ENCODE measurements at regions not wholly inside any gene's neighbourhood (a gene's known extent, or its start where the extent isn't known, plus 50 kb on each side); places are given as distances from the start of the nearest gene placed in this dataset.

DNA sequence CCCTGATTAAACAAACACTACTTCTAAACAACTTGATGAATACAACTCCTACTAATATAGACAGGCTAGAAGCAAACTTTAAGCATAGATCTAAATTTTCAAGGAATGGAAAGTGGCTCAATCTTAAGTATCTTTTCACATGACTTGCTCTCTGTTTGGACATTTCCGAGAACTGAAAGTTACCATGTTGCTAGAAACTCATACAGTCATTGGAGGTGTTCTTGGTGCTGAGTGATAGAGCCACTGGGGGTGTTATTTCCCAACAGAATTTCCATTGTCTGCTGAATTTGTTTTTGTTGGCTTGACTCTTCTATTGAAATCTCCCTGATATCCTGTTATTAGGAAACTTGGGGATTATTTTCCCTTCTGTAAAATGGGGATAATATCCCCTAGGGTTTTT, 264.5 kb upstream of the RASGRP1 start:
- H3K4me3 ChIP-seq (ENCODE audit: insufficient read length, low read depth): no peak overlapping the region
- H3K36me3 ChIP-seq (ENCODE audit: insufficient read depth, insufficient read length, low read length): no peaks in the 10 kb centered on the region
- H3K27me3 ChIP-seq (ENCODE audit: insufficient read depth, insufficient read length): no peaks in the 10 kb centered on the region
- no peak overlapping the region for H3K9ac ChIP-seq (ENCODE audit: insufficient read length, low read depth)
- no peak for DNase-seq (ENCODE audit: low read depth, low spot score)
- no peak for TF ChIP-seq YY1 (IDR thresholded peaks at IDR 0.05; ENCODE audit: insufficient read depth, insufficient read length)
- no peak for TF ChIP-seq ZNF274 (IDR thresholded peaks at IDR 0.05; ENCODE audit: low read depth, low read length)
- no peak for TF ChIP-seq SUZ12 (IDR thresholded peaks at IDR 0.05; ENCODE audit: extremely low read depth, insufficient read depth, insufficient read length)
- H3K4me1 ChIP-seq (ENCODE audit: insufficient read depth, insufficient read length): no peaks in the 10 kb centered on the region
- H3K9me3 ChIP-seq (ENCODE audit: insufficient read depth, low read length): no peaks in the 10 kb centered on the region

DNA sequence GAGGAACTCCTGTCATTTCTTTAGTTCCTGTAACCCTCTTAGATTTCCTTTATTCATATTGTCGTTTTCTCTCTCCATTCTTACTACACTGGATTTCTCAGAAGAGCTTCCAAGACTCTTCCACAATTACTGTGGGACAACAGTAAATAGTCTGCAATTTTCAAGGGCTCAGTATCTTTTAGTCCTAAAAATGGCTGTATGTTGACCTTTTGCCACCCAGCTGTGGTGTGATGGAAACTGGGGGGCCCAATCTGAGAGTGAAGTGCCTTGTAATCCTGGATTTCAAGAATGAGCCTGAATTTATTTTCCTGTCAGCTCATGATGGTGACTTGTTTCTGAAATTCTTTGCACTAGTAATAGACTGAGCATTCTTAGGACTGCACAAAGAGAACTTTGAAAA, 277.6 kb upstream of the RASGRP1 start:
- Histone ChIP-seq H3K36me3 (ENCODE audit: insufficient read depth, insufficient read length, low read length) (no peaks in the 10 kb centered on the region), H3K9me3 (ENCODE audit: insufficient read depth, low read length) (no peaks in the 10 kb centered on the region), H3K4me3 (ENCODE audit: insufficient read length, low read depth) (no peak overlapping the region), H3K27me3 (ENCODE audit: insufficient read depth, insufficient read length) (no peaks in the 10 kb centered on the region), H3K9ac (ENCODE audit: insufficient read length, low read depth) (no peak overlapping the region), H3K4me1 (ENCODE audit: insufficient read depth, insufficient read length) (peaks cover 2% of the 10 kb centered on the region)
- TF ChIP-seq SUZ12 (IDR thresholded peaks at IDR 0.05; ENCODE audit: extremely low read depth, insufficient read depth, insufficient read length): no peak
- TF ChIP-seq ZNF274 (IDR thresholded peaks at IDR 0.05; ENCODE audit: low read depth, low read length): no peak
- TF ChIP-seq YY1 (IDR thresholded peaks at IDR 0.05; ENCODE audit: insufficient read depth, insufficient read length): no peak
- DNase-seq (ENCODE audit: low read depth, low spot score): no peak

GRCh38 chr15:38843051-38843501, 278.5 kb upstream of the RASGRP1 start:
- TF ChIP-seq SUZ12 (IDR thresholded peaks at IDR 0.05; ENCODE audit: extremely low read depth, insufficient read depth, insufficient read length): no peak
- TF ChIP-seq YY1 (IDR thresholded peaks at IDR 0.05; ENCODE audit: insufficient read depth, insufficient read length): no peak
- no peak for TF ChIP-seq ZNF274 (IDR thresholded peaks at IDR 0.05; ENCODE audit: low read depth, low read length)
- Histone ChIP-seq H3K9ac (ENCODE audit: insufficient read length, low read depth) (no peak overlapping the region), H3K4me3 (ENCODE audit: insufficient read length, low read depth) (no peak overlapping the region), H3K4me1 (ENCODE audit: insufficient read depth, insufficient read length) (peaks cover 2% of the 10 kb centered on the region), H3K36me3 (ENCODE audit: insufficient read depth, insufficient read length, low read length) (no peaks in the 10 kb centered on the region), H3K9me3 (ENCODE audit: insufficient read depth, low read length) (no peaks in the 10 kb centered on the region), H3K27me3 (ENCODE audit: insufficient read depth, insufficient read length) (no peaks in the 10 kb centered on the region)
- no peak for DNase-seq (ENCODE audit: low read depth, low spot score)

DNA sequence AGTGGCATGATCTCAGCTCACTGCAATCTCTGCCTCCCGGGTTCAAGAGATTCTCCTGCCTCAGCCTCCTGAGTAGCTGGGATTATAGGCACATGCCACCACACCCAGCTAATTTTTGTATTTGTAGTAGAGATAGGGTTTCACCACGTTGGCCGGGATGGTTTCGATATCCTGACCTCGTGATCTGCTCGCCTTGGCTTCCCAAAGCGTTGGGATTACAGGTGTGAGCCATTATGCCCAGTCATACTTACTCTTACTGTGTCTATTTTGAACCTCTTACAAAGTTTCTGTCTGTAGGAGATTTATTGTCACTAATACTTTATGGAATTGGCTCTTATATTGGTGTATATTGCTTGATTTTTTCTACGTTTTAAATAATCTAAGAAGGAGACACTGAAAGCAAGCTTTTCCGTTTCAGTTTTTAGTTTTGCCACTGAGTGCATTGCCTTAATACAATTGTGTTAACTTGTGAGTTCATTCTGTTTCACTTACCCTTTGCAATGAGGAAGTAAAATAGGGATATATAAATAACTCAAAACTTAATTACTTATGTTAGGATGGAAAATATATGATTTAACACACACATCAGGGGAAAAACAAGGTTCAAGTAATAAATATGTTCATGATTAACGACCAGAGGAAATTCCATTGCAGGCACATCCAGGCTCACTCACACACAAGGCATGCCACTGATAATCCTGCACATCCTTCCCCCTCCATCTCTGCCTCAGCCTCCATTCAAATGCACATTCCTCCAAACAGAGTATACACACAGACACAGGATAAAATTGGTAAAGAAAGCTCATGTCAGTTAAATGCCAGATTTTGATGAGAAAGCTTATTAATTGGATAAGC, 279.3 kb upstream of the RASGRP1 start:
- Histone ChIP-seq H3K4me1 (ENCODE audit: insufficient read depth, insufficient read length) (peaks cover 2% of the 10 kb centered on the region), H3K4me3 (ENCODE audit: insufficient read length, low read depth) (no peak overlapping the region), H3K36me3 (ENCODE audit: insufficient read depth, insufficient read length, low read length) (no peaks in the 10 kb centered on the region), H3K9ac (ENCODE audit: insufficient read length, low read depth) (no peak overlapping the region), H3K9me3 (ENCODE audit: insufficient read depth, low read length) (no peaks in the 10 kb centered on the region), H3K27me3 (ENCODE audit: insufficient read depth, insufficient read length) (no peaks in the 10 kb centered on the region)
- no peak for TF ChIP-seq YY1 (IDR thresholded peaks at IDR 0.05; ENCODE audit: insufficient read depth, insufficient read length)
- TF ChIP-seq SUZ12 (IDR thresholded peaks at IDR 0.05; ENCODE audit: extremely low read depth, insufficient read depth, insufficient read length): no peak
- TF ChIP-seq ZNF274 (IDR thresholded peaks at IDR 0.05; ENCODE audit: low read depth, low read length): no peak
- DNase-seq (ENCODE audit: low read depth, low spot score): no peak

DNA sequence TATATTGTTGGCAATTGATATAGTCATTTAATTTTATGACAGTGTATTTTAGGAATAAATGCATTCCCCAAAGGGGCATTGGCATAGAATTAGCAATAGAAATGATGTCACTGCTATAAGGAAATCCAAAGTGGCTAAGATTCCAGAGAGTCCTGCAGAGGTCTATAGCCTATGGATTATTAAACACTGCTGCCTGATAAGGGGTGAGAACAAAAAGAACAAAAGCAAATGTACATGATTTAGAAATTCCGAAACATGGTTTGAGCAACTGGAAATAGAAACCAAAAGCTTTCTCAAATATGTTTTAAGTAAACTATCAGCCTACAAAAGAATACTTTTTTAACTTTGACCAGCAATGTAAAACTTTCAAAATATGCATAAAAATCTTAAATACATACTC, 280.1 kb upstream of the RASGRP1 start:
- Histone ChIP-seq H3K9ac (ENCODE audit: insufficient read length, low read depth) (no peak overlapping the region), H3K4me1 (ENCODE audit: insufficient read depth, insufficient read length) (peaks cover 2% of the 10 kb centered on the region), H3K36me3 (ENCODE audit: insufficient read depth, insufficient read length, low read length) (no peaks in the 10 kb centered on the region), H3K4me3 (ENCODE audit: insufficient read length, low read depth) (no peak overlapping the region), H3K27me3 (ENCODE audit: insufficient read depth, insufficient read length) (no peaks in the 10 kb centered on the region), H3K9me3 (ENCODE audit: insufficient read depth, low read length) (no peaks in the 10 kb centered on the region)
- DNase-seq (ENCODE audit: low read depth, low spot score): no peak
- TF ChIP-seq ZNF274 (IDR thresholded peaks at IDR 0.05; ENCODE audit: low read depth, low read length) (no peak), YY1 (IDR thresholded peaks at IDR 0.05; ENCODE audit: insufficient read depth, insufficient read length) (no peak), SUZ12 (IDR thresholded peaks at IDR 0.05; ENCODE audit: extremely low read depth, insufficient read depth, insufficient read length) (no peak)

DNA sequence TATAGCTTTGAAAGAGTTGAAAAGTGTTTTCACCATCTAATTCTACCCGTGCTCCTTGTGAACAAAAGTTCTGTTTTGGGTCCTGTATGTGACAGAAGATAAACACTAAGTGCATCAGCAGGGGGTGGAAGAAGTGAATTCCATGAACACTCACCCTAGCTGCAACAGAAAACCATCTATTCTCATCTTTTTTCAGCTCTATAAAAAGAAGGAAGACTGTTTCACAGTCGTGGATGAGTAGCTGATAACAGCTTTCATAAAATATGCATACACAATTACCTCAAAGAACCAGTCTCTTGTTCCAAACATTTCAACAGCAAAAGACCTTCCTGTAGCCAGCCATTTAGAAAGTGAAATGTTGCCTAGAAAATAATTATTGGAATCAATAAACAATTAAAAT, 281.7 kb upstream of the RASGRP1 start:
- Histone ChIP-seq H3K36me3 (ENCODE audit: insufficient read depth, insufficient read length, low read length) (no peaks in the 10 kb centered on the region), H3K9ac (ENCODE audit: insufficient read length, low read depth) (no peak overlapping the region), H3K9me3 (ENCODE audit: insufficient read depth, low read length) (no peaks in the 10 kb centered on the region), H3K4me1 (ENCODE audit: insufficient read depth, insufficient read length) (no peaks in the 10 kb centered on the region), H3K27me3 (ENCODE audit: insufficient read depth, insufficient read length) (no peaks in the 10 kb centered on the region), H3K4me3 (ENCODE audit: insufficient read length, low read depth) (no peak overlapping the region)
- TF ChIP-seq ZNF274 (IDR thresholded peaks at IDR 0.05; ENCODE audit: low read depth, low read length) (no peak), YY1 (IDR thresholded peaks at IDR 0.05; ENCODE audit: insufficient read depth, insufficient read length) (no peak), SUZ12 (IDR thresholded peaks at IDR 0.05; ENCODE audit: extremely low read depth, insufficient read depth, insufficient read length) (no peak)
- DNase-seq (ENCODE audit: low read depth, low spot score): no peak

- Histone ChIP-seq H3K36me3 (ENCODE audit: insufficient read depth, insufficient read length, low read length) (no peaks in the 10 kb centered on the region), H3K4me1 (ENCODE audit: insufficient read depth, insufficient read length) (no peaks in the 10 kb centered on the region), H3K9ac (ENCODE audit: insufficient read length, low read depth) (no peak overlapping the region), H3K27me3 (ENCODE audit: insufficient read depth, insufficient read length) (no peaks in the 10 kb centered on the region), H3K4me3 (ENCODE audit: insufficient read length, low read depth) (no peak overlapping the region), H3K9me3 (ENCODE audit: insufficient read depth, low read length) (no peaks in the 10 kb centered on the region)
- TF ChIP-seq YY1 (IDR thresholded peaks at IDR 0.05; ENCODE audit: insufficient read depth, insufficient read length) (no peak), ZNF274 (IDR thresholded peaks at IDR 0.05; ENCODE audit: low read depth, low read length) (no peak), SUZ12 (IDR thresholded peaks at IDR 0.05; ENCODE audit: extremely low read depth, insufficient read depth, insufficient read length) (no peak)
- DNase-seq (ENCODE audit: low read depth, low spot score): no peak
These were observed 283.1 kb upstream of the RASGRP1 start for GRCh38 chr15:38847666-38848065.
